Body of pancreas (tissue), 4 donors: ENCODE measurements at regions not wholly inside any gene's neighbourhood (a gene's known extent, or its start where the extent isn't known, plus 50 kb on each side); places are given as distances from the start of the nearest gene placed in this dataset.

Experiments used
- CTCF ChIP-seq, 7 experiments: fragments of 450-650 bp in 4 of 7; fragments of 200-600 bp in 3 of 7; sonication (generic) in 3 of 7; IDR thresholded peaks; one replicate each; pipeline ENCODE4 v1.5.1; 2016 to 2019; ENCODE audit warnings: antibody characterized with exemption in 7 of 7
- POLR2A ChIP-seq, 3 donors: fragments of 450-650 bp; IDR thresholded peaks; one replicate each; pipeline ENCODE4 v1.6.1; 2016; ENCODE audit warnings: antibody characterized with exemption in 3 of 3, mild to moderate bottlenecking in 2 of 3

GRCh38 chr14:85156319-85156718 is 373.6 kb upstream of the FLRT2 start:
- TF ChIP-seq CTCF (IDR thresholded peaks at IDR 0.05) (no peak), POLR2A (IDR thresholded peaks at IDR 0.05) (no peak)
